Thymus (tissue), 11 donors: ENCODE measurements at regions not wholly inside any gene's neighbourhood (a gene's known extent, or its start where the extent isn't known, plus 50 kb on each side); places are given as distances from the start of the nearest gene placed in this dataset.

ENCODE experiments used
- DNase-seq, 9 donors: peaks; one replicate each; pipeline ENCODE4 v3.0.0-alpha.2; 2013; ENCODE audit warnings: low spot score in 9 of 9, low read depth in 6 of 9, missing footprints in 1 of 9
- H3K27ac ChIP-seq, 2 donors: one replicate each; pipeline ENCODE4 v1.5.1; 2013; ENCODE audit warnings: control low read depth in 1 of 2, low read depth in 1 of 2, low read length in 1 of 2, mild to moderate bottlenecking in 1 of 2, moderate library complexity in 1 of 2
- H3K27me3 ChIP-seq, 2 donors: one replicate each; pipeline ENCODE4 v1.5.1; 2013; ENCODE audit warnings: low read length in 1 of 2; ENCODE audit not compliant: control insufficient read depth in 2 of 2, insufficient read depth in 1 of 2
- H3K36me3 ChIP-seq, 2 donors: one replicate each; pipeline ENCODE4 v1.5.1; 2013; ENCODE audit warnings: low read length in 1 of 2, mild to moderate bottlenecking in 1 of 2, moderate library complexity in 1 of 2; ENCODE audit not compliant: control insufficient read depth in 2 of 2, insufficient read depth in 2 of 2
- H3K4me1 ChIP-seq, 2 donors: one replicate each; pipeline ENCODE4 v1.5.1; 2013; ENCODE audit warnings: low read length in 2 of 2; ENCODE audit not compliant: control insufficient read depth in 2 of 2, insufficient read depth in 2 of 2
- H3K4me3 ChIP-seq, 2 donors: one replicate each; pipeline ENCODE4 v1.5.1; 2013; ENCODE audit warnings: low read length in 2 of 2, control low read depth in 1 of 2, mild to moderate bottlenecking in 1 of 2
- H3K9me3 ChIP-seq, 2 donors: one replicate each; pipeline ENCODE4 v1.5.1; 2013; ENCODE audit warnings: low read length in 1 of 2, mild to moderate bottlenecking in 1 of 2; ENCODE audit not compliant: control insufficient read depth in 2 of 2, insufficient read depth in 1 of 2
- WGBS: extraction: QIAGEN DNeasy Blood & Tissue Kit; methylation state at CpG from one replicate; pipeline ENCODE4 v1.1.7; 2013; 5-methylcytosine and 5-hydroxymethylcytosine counted together
- donor health status: healthy.

GRCh38 chr1:2908081-2908480 lies 106.6 kb upstream of the TTC34 start:
- Histone ChIP-seq H3K27ac (no peak overlapping the region), H3K9me3 (no peaks in the 10 kb centered on the region), H3K27me3 (peaks cover 0 to 5% of the 10 kb centered on the region in 2 donors), H3K4me3 (no peak overlapping the region), H3K36me3 (no peaks in the 10 kb centered on the region), H3K4me1 (no peaks in the 10 kb centered on the region)
- 96% methylated on average over 16 of the region's 16 CpGs for WGBS
- no peak for DNase-seq

GRCh38 chr1:2908561-2908960 lies 107.1 kb upstream of the TTC34 start:
- no peak for DNase-seq
- Histone ChIP-seq H3K4me1 (no peaks in the 10 kb centered on the region), H3K27me3 (peaks cover 0 to 5% of the 10 kb centered on the region in 2 donors), H3K27ac (no peak overlapping the region), H3K9me3 (no peaks in the 10 kb centered on the region), H3K4me3 (no peak overlapping the region), H3K36me3 (no peaks in the 10 kb centered on the region)
- 87% methylated on average over 15 of the region's 15 CpGs for WGBS

GRCh38 chr1:2909797-2910196 lies 108.3 kb upstream of the TTC34 start:
- DNase-seq: no peak
- Histone ChIP-seq H3K36me3 (no peaks in the 10 kb centered on the region), H3K4me1 (no peaks in the 10 kb centered on the region), H3K27ac (no peak overlapping the region), H3K4me3 (no peak overlapping the region), H3K9me3 (no peaks in the 10 kb centered on the region), H3K27me3 (peaks cover 0 to 5% of the 10 kb centered on the region in 2 donors)
- 93% methylated on average over 14 of the region's 14 CpGs for WGBS

- no peak overlapping the region for H3K4me3 ChIP-seq
- 98% methylated on average over 11 of the region's 11 CpGs for WGBS
- no peaks in the 10 kb centered on the region for H3K9me3 ChIP-seq
- no peaks in the 10 kb centered on the region for H3K36me3 ChIP-seq
- H3K27ac ChIP-seq: no peak overlapping the region
- H3K27me3 ChIP-seq: peaks cover 0 to 5% of the 10 kb centered on the region in 2 donors
- no peaks in the 10 kb centered on the region for H3K4me1 ChIP-seq
- DNase-seq: no peak
Measured at GRCh38 chr1:2910211-2910610, 108.7 kb upstream of the TTC34 start.

GRCh38 chr1:2911421-2912178 lies 109.7 kb upstream of the ACTRT2 start:
- Histone ChIP-seq H3K9me3 (no peaks in the 10 kb centered on the region), H3K27me3 (peaks cover 0 to 2% of the 10 kb centered on the region in 2 donors), H3K36me3 (no peaks in the 10 kb centered on the region), H3K4me1 (no peaks in the 10 kb centered on the region), H3K27ac (no peak overlapping the region), H3K4me3 (no peak overlapping the region)
- 91% methylated on average over 31 of the region's 31 CpGs for WGBS
- DNase-seq: no peak

- no peaks in the 10 kb centered on the region for H3K27me3 ChIP-seq
- DNase-seq: no peak
- 75% methylated on average over 16 of the region's 16 CpGs for WGBS
- no peak overlapping the region for H3K27ac ChIP-seq
- no peaks in the 10 kb centered on the region for H3K36me3 ChIP-seq
- no peaks in the 10 kb centered on the region for H3K9me3 ChIP-seq
- no peak overlapping the region for H3K4me3 ChIP-seq
- no peaks in the 10 kb centered on the region for H3K4me1 ChIP-seq
Measured at GRCh38 chr1:2912424-2913061, 108.7 kb upstream of the ACTRT2 start.

GRCh38 chr1:2913091-2913490 lies 108.2 kb upstream of the ACTRT2 start:
- H3K36me3 ChIP-seq: no peaks in the 10 kb centered on the region
- no peaks in the 10 kb centered on the region for H3K4me1 ChIP-seq
- DNase-seq: no peak
- H3K9me3 ChIP-seq: no peaks in the 10 kb centered on the region
- H3K27me3 ChIP-seq: no peaks in the 10 kb centered on the region
- whole genome bisulfite sequencing: 92% methylated on average over 15 of the region's 15 CpGs
- no peak overlapping the region for H3K27ac ChIP-seq
- H3K4me3 ChIP-seq: no peak overlapping the region

- Histone ChIP-seq H3K9me3 (no peaks in the 10 kb centered on the region), H3K27ac (no peak overlapping the region), H3K36me3 (no peaks in the 10 kb centered on the region), H3K27me3 (no peaks in the 10 kb centered on the region), H3K4me3 (no peak overlapping the region), H3K4me1 (no peaks in the 10 kb centered on the region)
- WGBS: 88% methylated on average over 6 of the region's 6 CpGs
- no peak for DNase-seq
Measured at GRCh38 chr1:2914702-2915101, 106.6 kb upstream of the ACTRT2 start.

GRCh38 chr1:2916153-2916552 lies 105.1 kb upstream of the ACTRT2 start:
- H3K4me1 ChIP-seq: no peaks in the 10 kb centered on the region
- H3K27ac ChIP-seq: no peak overlapping the region
- H3K27me3 ChIP-seq: no peaks in the 10 kb centered on the region
- no peak for DNase-seq
- WGBS: 95% methylated on average over 3 of the region's 3 CpGs
- H3K36me3 ChIP-seq: no peaks in the 10 kb centered on the region
- H3K4me3 ChIP-seq: no peak overlapping the region
- no peaks in the 10 kb centered on the region for H3K9me3 ChIP-seq
